ENCODE measurements at regions not wholly inside any gene's neighbourhood (a gene's known extent, or its start where the extent isn't known, plus 50 kb on each side); places are given as distances from the start of the nearest gene placed in this dataset.
A peak's percentile ranks its signal among the peaks of the same experiment; 100 is the strongest.

DNA sequence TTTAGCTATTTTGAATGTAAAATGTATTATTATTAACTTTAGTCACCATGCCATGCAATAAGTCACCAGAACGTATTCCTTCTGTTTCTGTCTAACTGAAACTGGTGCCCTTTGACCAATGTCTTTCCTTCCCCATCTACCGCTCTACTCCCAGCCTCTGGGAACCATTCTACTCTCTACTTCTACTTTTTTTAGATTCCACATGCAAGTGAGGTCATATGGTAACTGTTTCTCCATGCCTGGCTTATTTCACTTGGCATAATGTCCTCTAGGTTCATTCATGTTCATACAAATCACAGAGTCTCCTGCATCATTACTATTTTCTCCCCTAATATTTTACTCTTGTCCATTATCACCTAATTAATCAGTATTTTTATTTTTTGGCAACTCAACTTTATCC lies 160.1 kb downstream of the TMX1 start:
- DNase-seq = no peak

DNA sequence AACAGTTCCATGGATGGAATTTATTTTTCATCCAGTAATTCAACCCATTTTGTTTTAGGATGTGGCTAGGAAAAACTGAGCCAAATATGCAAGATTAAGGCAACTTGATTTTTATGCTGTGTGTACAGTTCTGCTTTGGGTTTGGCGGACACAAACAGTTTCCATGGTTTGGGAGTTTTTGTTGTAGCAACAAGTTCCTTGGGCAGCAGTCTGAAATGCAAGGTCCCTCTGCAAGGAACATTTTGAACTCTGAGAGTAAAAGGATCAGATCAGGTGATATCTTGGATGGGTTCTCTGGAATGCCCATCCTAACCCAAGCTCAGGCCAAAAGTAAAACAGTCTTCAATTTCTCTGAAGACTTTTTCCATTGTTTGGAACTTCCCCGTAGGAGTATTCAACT lies 161.2 kb downstream of the TMX1 start:
- DNase-seq = no peak

DNA sequence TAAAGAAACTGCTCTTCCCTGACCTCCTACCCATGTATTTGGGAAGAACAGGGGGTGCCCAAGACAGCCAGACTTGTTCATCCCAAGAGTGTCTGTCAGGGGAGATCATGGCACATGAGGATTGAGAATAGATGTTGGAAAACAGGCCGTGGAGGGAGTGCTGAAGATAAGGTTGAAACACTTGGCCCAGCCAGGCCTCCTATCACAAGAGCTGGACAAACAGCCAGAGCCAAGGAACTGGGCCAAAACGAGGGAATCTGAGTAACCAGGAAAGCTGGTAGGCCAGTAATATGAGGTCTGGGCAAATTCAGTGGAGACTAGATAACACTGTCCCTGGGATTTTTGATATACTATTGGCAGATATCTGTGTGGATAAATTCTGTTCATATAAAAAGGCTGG lies 161.7 kb downstream of the TMX1 start:
- no peak for DNase-seq

DNA sequence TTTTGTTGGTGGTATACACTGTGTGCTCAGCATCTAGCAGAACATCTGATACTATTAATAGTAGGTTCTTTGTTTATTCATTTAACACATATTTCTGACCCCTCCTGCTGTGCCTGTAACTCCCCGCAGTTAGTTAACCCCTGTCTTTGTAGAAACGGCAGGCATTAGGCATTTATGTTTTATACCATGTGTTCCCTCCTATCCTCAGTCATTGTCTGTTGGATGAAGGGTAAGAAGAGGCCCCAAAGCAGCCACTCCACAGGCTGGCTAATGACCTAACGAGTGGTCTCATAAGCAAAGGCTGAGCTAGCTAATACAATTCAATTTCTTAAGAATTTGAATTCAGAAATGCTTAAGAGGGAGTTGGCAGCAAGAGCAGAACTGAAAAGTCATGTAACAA lies 170.8 kb downstream of the TMX1 start:
- DNase-seq = no peak

DNA sequence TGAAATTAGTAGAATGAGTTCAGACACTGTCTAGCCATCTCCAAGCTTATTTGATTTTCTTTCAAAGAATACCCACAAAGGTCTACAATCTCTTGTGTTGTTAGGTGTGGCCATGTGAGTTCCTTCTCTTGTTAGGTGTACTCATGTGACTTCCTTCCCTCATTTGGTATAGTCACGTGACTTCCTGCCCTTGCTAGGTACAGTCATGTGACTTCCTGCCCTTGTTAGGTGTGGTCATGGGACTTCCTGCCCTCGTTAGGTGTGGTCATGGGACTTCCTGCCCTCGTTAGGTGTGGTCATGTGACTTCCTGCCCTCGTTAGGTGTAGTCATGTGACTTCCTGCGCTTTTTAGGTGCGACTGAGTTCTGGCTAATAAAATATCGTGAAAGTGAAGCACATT lies 179.6 kb downstream of the TMX1 start:
- peak; percentile 43 for DNase-seq

DNA sequence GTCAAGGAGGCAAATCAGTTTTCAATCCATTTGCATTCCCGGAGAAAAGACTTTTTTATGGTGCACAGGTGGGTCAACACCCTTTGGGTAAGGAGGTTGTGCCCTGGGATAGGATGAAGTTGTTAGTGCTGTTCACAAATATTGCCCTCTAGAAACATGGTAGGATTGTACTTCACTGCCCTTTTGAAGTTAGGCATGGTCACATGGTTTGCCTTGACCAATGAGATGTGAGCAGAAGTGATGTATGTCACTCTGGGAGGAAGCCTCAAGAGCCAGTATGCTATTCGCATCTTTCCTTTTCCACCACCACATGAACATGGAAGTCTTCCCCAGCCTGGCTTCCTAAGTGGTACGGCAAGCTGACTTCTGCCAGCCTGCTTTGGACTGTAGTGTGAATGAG lies 182.7 kb downstream of the TMX1 start:
- DNase-seq = no peak

DNA sequence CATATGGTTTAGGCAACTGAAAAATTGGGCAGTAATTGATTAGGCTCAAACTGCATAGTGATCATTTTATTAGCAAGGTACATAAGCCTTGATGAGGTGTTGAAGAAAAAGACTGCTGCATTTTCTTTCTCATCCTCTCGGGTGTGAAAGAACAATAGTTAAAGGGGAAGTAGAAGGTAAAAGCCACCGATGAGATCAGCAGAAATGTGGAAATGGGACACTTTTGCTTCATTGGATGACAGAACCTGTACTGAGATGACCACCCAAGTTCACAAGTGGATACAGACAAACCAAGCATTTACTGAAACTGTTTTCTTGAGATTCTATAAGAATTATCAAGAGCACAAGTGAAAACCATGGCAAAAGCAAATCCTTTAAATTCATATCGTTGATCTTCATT lies 184.0 kb downstream of the TMX1 start:
- DNase-seq = no peak

DNA sequence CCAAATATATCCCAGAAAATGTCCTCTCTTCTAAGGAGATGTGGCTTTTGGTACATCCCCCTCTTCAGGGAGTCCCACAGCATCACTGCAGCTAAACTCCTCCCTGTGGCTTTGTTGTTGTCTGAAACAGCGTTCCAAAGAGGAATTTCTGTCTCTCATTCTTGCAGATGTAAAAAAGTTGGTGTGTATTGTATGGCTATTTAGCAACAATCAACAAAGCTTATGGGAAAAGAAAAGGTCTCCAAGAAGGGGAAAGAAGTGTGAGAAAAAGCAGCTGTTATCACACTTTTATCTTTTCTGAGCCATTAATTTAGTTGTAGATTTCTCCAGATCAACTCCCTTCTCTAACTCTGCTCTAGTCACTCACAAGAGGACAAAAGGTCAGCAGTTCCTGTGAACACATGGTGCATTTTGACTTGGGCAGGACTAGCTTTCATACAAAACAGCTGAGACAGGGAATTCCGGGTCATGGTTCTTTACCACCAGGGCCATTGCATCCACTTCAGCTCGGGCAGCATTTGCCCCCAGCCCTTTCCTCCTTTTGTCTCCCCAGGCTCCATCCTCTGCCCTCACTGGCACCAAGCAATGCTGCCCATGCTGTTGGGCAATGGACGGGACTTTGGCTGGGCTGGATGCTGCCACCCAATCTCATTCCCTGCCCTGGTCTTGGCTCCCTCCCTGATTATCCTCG lies 184.7 kb downstream of the TMX1 start:
- DNase-seq = no peak

DNA sequence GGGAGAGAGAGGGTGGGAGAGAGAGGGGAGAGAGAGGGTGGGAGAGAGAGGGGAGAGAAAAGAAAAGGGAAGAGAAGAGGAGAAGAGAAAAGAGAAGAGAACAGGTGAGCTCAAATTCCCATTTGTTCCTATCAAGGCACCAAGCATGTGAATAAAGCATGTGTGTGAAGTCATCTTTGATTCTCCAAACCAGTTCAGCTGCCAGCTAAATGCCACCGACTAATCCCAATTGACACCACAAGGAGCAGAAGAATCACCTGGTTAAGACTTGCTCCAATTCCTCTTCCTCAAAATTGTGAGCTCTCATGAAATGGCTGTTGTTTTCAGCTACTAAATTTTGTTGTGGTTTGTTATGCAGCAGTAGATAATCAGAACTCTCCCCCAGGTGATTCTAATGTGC lies 188.9 kb downstream of the TMX1 start:
- DNase-seq = no peak

DNA sequence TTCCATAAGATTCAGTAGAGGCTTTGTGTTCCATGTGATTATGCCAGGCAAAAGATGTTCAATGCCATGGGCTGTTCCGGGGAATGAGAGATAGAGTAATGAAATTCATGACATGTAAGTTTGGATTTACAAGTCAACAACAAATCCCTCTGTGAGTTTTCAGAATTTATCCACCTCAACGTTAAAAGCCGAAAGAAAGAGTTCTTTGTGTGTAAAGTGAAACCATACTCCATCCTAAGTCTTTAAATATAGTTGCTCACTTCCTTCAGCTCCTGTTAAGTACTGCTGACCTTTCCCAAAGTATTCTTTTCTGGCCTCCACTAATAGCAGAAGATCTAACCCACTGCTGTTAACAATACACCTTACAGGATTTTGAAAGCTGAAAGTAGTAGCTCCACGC lies 190.0 kb downstream of the TMX1 start:
- DNase-seq = no peak

DNA sequence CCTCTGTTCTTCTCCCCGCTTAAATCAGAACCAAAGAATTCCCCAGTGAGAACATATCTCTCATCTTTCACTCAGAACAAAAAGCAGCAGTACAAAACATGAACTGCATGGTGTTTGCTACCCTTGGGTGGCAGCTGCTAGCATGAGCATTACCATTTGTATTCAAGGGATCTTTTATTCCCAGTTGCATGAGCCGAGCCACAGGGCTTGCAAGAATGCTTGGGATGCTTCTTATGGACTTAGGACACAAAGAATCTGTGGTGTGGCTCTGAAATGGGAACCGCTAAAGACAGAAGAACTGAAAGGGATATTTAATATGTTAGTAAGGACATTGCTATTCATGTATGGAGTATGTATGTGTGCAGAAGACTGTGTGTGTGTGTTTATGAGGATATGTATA lies 190.6 kb downstream of the TMX1 start:
- DNase-seq = no peak

DNA sequence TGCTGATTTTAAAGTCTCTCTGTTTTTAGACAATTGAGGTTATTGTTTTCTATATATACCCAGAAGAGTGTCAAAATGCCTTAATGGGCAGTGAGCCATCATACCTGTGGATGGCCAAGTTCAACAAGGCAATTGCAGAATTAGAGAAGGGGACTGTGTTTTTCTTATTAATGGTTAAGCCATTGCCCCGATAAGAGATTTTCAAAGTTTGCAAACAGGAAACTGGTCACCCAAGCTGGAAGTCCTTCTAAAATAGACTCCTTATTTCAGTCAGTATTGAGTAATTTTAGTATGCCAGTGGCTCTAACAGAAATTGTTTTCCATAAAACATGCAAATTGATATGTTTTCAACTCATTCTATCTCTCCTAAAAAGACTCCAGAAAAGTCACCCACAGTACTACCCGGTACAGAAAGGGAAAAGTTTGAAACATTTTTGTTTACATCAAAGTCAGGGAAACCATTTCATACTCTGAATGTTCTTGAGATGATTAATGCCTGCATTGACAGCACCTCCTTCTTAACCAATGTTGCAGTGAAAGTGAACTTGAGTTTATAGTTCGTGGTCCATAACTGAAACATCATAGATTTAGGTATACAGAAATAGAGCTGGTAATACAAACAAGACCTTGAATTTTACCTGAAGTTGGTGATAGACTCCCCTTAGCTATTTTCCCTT lies 191.1 kb downstream of the TMX1 start:
- DNase-seq = no peak

DNA sequence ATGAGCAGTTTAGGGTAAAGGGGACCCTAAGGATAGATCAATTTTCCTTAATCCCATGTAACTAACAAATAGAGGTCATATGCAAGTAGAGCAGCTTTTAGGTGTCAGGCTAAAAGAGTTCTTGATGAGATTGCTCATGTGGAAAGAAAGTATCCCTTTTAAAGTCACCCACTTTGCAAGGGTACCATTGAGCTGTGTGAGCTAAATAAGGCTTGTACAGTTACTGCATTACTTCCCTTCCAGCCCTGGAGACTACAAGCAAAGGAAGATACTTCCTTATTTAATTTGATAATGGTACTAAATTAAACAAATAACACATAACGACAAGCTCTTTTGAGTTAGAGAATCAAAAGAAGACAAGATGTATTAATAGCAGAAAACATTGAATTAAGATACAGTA lies 191.7 kb downstream of the TMX1 start:
- DNase-seq = no peak

DNA sequence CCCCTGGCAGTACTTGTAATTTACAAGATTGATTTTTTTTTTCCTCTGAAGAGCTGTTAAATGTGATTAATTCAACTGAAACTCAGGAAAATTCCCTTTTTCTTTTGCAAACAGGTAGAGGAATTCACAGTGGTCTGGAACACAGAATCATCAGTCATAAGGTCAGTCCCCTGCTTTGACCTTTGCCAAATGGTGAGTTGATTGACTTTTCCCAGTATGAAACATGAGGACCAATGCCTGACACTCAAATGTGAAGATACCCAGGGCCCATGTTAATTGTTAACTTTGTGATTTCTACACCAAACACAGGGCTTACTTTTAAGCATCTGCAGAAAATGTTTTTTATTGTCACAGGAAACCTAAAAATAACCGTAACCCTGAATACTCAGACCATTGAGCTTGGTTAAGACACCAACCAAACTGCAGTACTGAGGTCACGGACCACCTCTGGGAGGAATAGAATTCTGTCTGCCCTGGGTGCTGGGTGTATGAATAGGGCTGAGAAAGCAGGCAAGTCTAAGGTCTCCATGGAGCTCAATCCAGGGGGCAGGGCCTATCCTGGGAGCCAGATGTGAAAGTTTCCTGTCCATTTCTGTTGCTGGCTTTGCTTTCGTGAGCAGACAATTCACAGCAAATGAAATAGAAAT lies 192.4 kb downstream of the TMX1 start:
- no peak for DNase-seq

DNA sequence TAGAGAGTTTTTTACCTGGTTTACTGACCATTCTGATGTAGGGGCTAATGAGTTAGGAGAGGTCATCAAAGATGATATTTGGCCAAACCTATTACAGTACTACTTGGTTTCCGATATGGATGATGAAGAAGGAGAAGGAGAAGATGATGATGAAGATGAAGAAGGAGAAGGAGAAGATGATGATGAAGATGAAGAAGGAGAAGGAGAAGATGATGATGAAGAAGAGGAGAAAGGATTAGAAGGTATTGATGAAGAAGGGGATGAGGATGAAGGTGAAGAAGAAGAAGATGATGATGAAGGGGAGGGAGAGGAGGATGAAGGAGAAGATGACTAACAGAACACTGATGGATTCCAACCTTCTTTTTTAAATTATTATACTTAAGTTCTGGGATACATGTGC lies 196.6 kb downstream of the TMX1 start:
- no peak for DNase-seq

DNA sequence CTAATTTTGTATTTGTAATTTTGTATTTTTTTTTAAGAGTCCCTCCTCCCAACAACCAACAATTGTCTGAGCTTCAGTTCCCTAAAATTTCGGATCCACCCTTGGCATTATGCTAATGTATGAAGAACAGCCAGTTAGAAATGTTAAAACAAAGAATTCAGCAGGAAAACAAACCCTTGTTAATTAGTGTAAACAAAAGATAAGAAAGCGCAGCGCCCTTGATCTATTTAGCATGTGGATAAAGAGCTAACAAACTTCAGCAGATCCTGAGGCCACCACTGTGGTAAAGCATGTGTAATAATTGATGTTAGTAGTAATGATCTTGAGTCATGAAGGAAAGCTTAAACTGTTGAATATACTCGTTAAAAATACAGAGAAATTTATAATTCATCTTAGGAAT lies 199.8 kb downstream of the TMX1 start:
- DNase-seq = no peak

DNA sequence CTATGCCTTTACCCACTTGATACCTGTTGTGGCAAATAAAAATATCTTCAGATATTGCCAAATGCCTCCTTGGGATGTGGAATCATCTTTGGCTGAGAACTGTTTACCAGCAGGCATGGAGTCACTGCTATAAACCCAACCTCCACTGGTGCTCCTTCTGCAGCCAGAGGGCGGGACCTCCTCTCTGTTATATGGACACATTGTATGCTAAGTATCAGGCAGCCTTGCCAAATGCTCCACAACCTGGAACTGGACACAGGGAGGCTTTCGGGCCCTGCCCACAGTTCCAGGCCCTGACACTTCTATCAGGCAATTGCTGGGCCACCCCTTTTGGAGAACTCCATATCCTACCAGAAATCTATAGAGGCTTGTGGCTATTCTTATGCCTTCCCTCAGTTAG lies 201.0 kb downstream of the TMX1 start:
- no peak for DNase-seq

DNA sequence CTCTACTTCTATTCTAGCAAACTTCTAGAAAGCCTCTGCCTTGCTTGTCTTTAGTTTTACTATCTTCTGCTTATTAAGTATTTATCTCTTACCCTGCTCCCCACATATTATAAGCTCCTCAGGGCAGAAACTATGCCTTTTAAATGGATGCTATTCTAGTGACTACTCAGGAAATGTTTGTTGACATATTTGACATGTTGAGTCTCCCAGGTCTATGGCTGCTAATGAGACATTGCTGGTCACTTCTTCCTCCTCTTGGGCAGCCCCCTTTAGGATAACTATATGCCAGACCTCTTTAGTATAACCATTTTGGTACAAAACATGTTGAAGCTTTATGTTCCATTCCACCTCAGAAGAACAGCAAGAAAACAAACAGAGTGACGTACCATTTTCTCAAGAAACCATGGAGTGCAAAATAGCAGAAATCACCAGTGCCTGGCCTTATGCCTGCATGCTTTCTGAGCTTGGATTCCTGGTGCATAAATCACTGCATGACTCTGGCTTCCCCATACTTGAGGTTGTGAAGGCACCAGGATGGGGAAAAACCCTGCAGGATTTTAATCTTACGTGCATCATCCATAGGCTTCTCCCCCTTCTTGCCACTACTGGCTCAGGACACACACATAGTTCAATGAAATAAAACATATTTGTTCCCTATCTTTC lies 202.6 kb downstream of the TMX1 start:
- no peak for DNase-seq

DNA sequence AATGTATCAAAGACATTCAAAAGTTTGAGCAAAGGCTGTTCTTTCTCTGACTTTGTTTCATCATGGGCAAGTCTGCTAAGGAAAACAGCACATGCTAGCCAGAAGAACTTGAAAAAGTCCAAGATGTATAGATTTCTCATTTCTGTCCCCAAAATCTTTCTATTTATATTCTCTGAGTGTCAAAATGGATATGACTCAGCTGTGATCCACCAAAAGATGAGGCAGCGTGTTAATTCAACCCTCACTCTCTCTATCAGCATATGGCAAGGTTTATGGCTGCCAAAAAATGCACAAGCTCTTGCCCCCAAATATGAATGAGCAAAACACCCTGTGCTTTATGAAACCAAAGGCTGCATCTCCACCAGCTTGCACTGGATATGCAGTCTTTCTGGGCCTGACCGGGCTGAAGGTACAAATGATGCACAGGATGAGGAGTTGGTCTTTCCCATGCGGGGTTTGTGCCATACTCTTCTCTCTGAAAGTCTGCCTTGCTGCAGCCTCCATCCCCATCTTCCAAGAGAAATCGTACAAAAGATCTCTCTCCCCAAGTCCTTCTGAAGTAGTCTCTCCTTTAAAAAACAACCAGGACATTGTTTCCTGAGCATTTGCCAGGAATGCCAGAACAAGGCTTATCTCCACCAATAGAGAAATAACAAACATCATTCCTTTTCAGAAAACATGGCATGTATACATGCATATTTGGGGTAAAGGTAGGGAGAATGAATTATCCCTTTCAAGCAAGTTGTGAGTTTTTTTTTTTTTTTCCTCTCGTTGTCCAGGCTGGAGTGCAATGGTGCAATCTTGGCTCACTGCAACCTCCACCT lies 203.4 kb downstream of the TMX1 start:
- no peak for DNase-seq

DNA sequence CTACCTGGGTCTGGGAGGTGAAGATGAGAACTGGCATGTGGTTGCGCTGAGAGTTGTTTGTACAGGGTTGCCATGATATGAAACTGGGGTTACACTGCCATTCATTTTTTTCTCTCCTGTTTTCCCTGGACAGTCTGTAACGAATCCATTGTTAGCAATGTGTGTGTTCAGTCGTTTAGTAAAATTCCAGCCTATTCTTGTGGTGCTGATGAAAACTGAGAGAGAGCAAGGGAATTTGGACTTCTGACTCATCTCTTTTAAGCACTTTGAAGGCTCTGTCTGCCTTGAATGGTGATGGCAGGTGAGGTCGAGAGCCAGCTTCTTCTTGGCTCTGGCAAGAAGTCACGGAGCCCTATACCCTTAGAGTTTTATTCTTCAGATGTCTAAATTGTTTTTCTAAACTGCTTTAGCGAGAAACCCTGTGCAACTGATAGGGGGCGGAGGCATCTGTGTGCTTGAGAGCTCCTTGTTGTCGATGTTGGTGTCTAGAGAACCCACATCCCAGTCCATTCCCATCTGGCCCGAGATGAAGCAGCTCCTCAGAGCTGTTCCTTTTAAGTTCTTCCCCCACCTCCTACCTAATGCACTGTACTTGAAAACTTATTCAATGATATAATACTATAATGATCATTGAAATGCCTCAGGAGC lies 204.4 kb downstream of the TMX1 start:
- no peak for DNase-seq

DNA sequence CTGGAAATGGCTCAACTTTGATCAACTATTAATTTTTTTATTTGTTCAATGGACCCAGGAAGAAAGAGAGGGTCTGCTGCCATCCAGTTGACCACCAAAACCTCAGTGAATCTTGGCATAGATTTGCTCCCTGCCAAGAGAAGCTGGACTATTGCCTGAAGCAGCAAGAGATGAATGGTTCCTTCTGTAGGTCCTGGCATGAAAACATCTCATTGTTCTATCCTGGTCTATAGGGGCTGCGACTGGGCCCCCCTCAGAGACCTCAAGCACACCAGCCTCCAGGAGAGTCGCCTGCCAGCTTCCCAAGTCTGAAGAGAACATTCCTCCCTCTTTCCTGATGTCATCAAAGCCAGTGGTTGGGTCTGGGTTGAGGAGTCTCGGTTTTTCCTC lies 204.9 kb downstream of the TMX1 start:
- DNase-seq = no peak

DNA sequence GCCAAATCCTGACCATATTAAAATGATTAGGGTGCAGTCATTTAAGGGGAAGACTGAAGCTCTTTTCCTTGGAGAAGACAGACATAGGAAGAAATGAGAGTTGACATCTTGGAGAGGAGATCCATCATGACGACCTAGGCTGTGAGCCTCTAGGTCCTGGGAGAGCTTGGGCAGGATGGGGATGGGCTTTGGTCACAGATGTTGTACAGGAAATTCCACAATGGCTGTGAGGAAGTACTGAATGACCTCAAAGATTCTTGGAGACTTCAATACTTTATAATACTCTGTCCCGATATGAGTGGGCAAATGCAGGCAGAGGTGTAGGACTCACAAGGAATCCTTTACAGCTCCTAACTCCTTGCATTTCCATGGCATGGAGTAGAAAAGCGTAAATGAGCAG lies 204.9 kb upstream of the FRMD6 start:
- DNase-seq = no peak

DNA sequence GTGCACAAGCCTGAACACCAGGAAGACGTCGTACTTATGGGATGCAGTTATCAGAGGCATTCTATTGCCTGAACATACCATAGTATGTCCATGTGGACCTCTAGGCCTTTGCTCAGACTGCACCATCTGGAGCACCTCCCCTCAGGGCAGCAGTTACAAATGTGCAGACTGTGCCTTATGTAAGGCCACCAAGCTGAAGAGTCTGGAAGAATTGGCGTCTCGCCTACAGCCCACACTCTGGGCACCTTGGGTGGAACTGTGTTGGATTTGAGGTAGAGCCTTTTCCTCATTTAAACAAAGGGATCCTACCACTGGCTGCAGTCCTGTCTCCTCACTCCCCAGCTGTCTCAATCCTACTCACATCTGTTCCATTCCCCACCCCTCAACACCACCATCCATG lies 204.3 kb upstream of the FRMD6 start:
- no peak for DNase-seq

All from activated CD4-positive, alpha-beta T cell treated with anti-CD3 and anti-CD28 coated beads, Interleukin-2, amount 50 U/mL, for 16 hours (primary cell).